HepG2 (cell line): ENCODE measurements at regions not wholly inside any gene's neighbourhood (a gene's known extent, or its start where the extent isn't known, plus 50 kb on each side); places are given as distances from the start of the nearest gene placed in this dataset.

Experiments used
- BORCS8-MEF2B ChIP-seq: sonication (generic); formaldehyde crosslinking; IDR thresholded peaks from 2 replicates; pipeline ENCODE4 v1.8.0; 2022; ENCODE audit warnings: mild to moderate bottlenecking, missing genetic modification reagents
- CBX1 ChIP-seq: IDR thresholded peaks from one replicate; pipeline ENCODE4 v1.6.1; 2016; ENCODE audit warnings: antibody characterized with exemption, low read depth
- HDAC2 ChIP-seq: sonication (generic); formaldehyde crosslinking; IDR thresholded peaks from 2 replicates; pipeline ENCODE4 v1.4.0; 2020; ENCODE audit warnings: missing genetic modification reagents
- IRF1 ChIP-seq: sonication (generic); formaldehyde crosslinking; IDR thresholded peaks from 2 replicates; pipeline ENCODE4 v1.4.0; 2020; ENCODE audit warnings: low read depth, mild to moderate bottlenecking, missing genetic modification reagents
- KLF9 ChIP-seq: IDR thresholded peaks from 2 replicates; pipeline ENCODE4 v1.6.1; 2016; ENCODE audit warnings: low read depth
- MAZ ChIP-seq, 2 experiments: sonication (generic) in 1 of 2; formaldehyde crosslinking in 1 of 2; IDR thresholded peaks; 2 replicates each; pipeline versions ENCODE4 v1.5.0 to v1.6.1; 2012 to 2020; ENCODE audit warnings: low read depth in 2 of 2, mild to moderate bottlenecking in 2 of 2, borderline replicate concordance in 1 of 2, improper control_type of control experiment in 1 of 2, low read length in 1 of 2, missing genetic modification reagents in 1 of 2, moderate library complexity in 1 of 2
- NR2F1 ChIP-seq, 2 experiments: fragments of 450-650 bp in 1 of 2; formaldehyde crosslinking in 1 of 2; IDR thresholded peaks; 2 replicates each; pipeline versions ENCODE4 v1.5.0 to v1.6.1; 2016 to 2020; ENCODE audit warnings: mild to moderate bottlenecking in 1 of 2, missing compliant biosample characterization in 1 of 2, missing genetic modification reagents in 1 of 2, moderate library complexity in 1 of 2
- RELA ChIP-seq: sonication (generic); formaldehyde crosslinking; IDR thresholded peaks from 2 replicates; pipeline ENCODE4 v1.4.0; 2020; ENCODE audit warnings: missing genetic modification reagents
- SCMH1 ChIP-seq: sonication (generic); formaldehyde crosslinking; IDR thresholded peaks from 2 replicates; pipeline ENCODE4 v1.9.0; 2021; ENCODE audit warnings: missing genetic modification reagents, mild to moderate bottlenecking, borderline replicate concordance
- SMYD3 ChIP-seq: sonication (generic); formaldehyde crosslinking; IDR thresholded peaks from 2 replicates; pipeline ENCODE4 v1.8.1; 2023; ENCODE audit warnings: mild to moderate bottlenecking, missing genetic modification reagents
- SNAI1 ChIP-seq: sonication (generic); formaldehyde crosslinking; IDR thresholded peaks from 2 replicates; pipeline ENCODE4 v1.5.0; 2020; ENCODE audit warnings: mild to moderate bottlenecking, missing genetic modification reagents, borderline replicate concordance
- SOX5 ChIP-seq: IDR thresholded peaks from 2 replicates; pipeline ENCODE4 v1.6.1; 2016; ENCODE audit warnings: borderline replicate concordance
- ZFP62 ChIP-seq: sonication (generic); formaldehyde crosslinking; IDR thresholded peaks from 2 replicates; pipeline ENCODE4 v1.4.0; 2020; ENCODE audit warnings: missing genetic modification reagents
- ZFX ChIP-seq: sonication (generic); formaldehyde crosslinking; IDR thresholded peaks from 2 replicates; pipeline ENCODE4 v1.4.0; 2020; ENCODE audit warnings: mild to moderate bottlenecking, low read depth, missing genetic modification reagents, moderate library complexity
- ZNF124 ChIP-seq: sonication (generic); formaldehyde crosslinking; IDR thresholded peaks from 2 replicates; pipeline ENCODE4 v1.4.0; 2020; ENCODE audit warnings: missing genetic modification reagents
- ZNF205 ChIP-seq: IDR thresholded peaks from 2 replicates; pipeline ENCODE4 v1.6.1; 2018; ENCODE audit warnings: missing biosample characterization, missing genetic modification reagents
- ZNF501 ChIP-seq: sonication (generic); formaldehyde crosslinking; IDR thresholded peaks from 2 replicates; pipeline ENCODE4 v1.5.1; 2020; ENCODE audit warnings: mild to moderate bottlenecking, moderate library complexity, missing genetic modification reagents
- ZNF580 ChIP-seq: IDR thresholded peaks from 2 replicates; pipeline ENCODE4 v1.6.1; 2016; ENCODE audit warnings: low read depth, borderline replicate concordance
- ZNF781 ChIP-seq: sonication (generic); formaldehyde crosslinking; IDR thresholded peaks from 2 replicates; pipeline ENCODE4 v1.5.1; 2020; ENCODE audit warnings: borderline replicate concordance, mild to moderate bottlenecking, missing genetic modification reagents; ENCODE audit errors: not compliant biosample characterization
- TF ChIP-seq, protein P1 (sequence below): sonication (generic); formaldehyde crosslinking; IDR thresholded peaks from 2 replicates; pipeline ENCODE4 v1.5.1; 2020; ENCODE audit warnings: mild to moderate bottlenecking, missing genetic modification reagents, moderate library complexity
- TF ChIP-seq, protein P2 (sequence below): sonication (generic); formaldehyde crosslinking; IDR thresholded peaks from 2 replicates; pipeline ENCODE4 v1.4.0; 2020; ENCODE audit warnings: mild to moderate bottlenecking, missing genetic modification reagents
- TF ChIP-seq, protein P3 (sequence below): sonication (generic); formaldehyde crosslinking; IDR thresholded peaks from 2 replicates; pipeline ENCODE4 v1.4.0; 2020; ENCODE audit warnings: missing genetic modification reagents
- TF ChIP-seq, protein P4 (sequence below): IDR thresholded peaks from 2 replicates; pipeline ENCODE4 v1.6.1; 2016; ENCODE audit warnings: missing compliant biosample characterization, missing genetic modification reagents, borderline replicate concordance

- TF ChIP-seq SNAI1 (CRISPR knock-in tag): no peak
- TF ChIP-seq ZFP62: no peak
- TF ChIP-seq IRF1 (CRISPR knock-in tag): no peak
- TF ChIP-seq, protein P1, sequence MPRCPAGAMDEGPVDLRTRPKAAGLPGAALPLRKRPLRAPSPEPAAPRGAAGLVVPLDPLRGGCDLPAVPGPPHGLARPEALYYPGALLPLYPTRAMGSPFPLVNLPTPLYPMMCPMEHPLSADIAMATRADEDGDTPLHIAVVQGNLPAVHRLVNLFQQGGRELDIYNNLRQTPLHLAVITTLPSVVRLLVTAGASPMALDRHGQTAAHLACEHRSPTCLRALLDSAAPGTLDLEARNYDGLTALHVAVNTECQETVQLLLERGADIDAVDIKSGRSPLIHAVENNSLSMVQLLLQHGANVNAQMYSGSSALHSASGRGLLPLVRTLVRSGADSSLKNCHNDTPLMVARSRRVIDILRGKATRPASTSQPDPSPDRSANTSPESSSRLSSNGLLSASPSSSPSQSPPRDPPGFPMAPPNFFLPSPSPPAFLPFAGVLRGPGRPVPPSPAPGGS (CRISPR knock-in tag): peak; percentile 100
- TF ChIP-seq ZNF580: no peak
- peak; percentile 38 for TF ChIP-seq CBX1
- peak; percentile 24; the same call in 1 of the 2 replicates for TF ChIP-seq ZNF205
- 0 out of 2 replicates have a peak, but pooled peaks have one; percentile 58 for TF ChIP-seq BORCS8-MEF2B (CRISPR knock-in tag)
- peak; percentile 72 for TF ChIP-seq ZFX
- TF ChIP-seq KLF9: no peak
- no peak for TF ChIP-seq MAZ (IDR thresholded peaks at IDR 0.05; ENCODE audit: borderline replicate concordance, low read depth, low read length)
- TF ChIP-seq MAZ (CRISPR knock-in tag; IDR thresholded peaks at IDR 0.05; ENCODE audit: low read depth): 0 out of 2 replicates have a peak, but pooled peaks have one; percentile 33
- peak; percentile 78 for TF ChIP-seq HDAC2
- peak; percentile 69; the same call in 1 of the 2 replicates for TF ChIP-seq ZNF501 (CRISPR knock-in tag)
- TF ChIP-seq, protein P2, sequence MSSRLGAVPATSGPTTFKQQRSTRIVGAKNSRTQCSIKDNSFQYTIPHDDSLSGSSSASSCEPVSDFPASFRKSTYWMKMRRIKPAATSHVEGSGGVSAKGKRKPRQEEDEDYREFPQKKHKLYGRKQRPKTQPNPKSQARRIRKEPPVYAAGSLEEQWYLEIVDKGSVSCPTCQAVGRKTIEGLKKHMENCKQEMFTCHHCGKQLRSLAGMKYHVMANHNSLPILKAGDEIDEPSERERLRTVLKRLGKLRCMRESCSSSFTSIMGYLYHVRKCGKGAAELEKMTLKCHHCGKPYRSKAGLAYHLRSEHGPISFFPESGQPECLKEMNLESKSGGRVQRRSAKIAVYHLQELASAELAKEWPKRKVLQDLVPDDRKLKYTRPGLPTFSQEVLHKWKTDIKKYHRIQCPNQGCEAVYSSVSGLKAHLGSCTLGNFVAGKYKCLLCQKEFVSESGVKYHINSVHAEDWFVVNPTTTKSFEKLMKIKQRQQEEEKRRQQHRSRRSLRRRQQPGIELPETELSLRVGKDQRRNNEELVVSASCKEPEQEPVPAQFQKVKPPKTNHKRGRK (CRISPR knock-in tag): no peak
- TF ChIP-seq, protein P3, sequence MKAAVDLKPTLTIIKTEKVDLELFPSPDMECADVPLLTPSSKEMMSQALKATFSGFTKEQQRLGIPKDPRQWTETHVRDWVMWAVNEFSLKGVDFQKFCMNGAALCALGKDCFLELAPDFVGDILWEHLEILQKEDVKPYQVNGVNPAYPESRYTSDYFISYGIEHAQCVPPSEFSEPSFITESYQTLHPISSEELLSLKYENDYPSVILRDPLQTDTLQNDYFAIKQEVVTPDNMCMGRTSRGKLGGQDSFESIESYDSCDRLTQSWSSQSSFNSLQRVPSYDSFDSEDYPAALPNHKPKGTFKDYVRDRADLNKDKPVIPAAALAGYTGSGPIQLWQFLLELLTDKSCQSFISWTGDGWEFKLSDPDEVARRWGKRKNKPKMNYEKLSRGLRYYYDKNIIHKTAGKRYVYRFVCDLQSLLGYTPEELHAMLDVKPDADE (CRISPR knock-in tag): no peak
- no peak for TF ChIP-seq SCMH1 (CRISPR knock-in tag)
- TF ChIP-seq ZNF124 (CRISPR knock-in tag): 0 out of 2 replicates have a peak, but pooled peaks have one; percentile 44
- TF ChIP-seq SMYD3 (CRISPR knock-in tag): peak; percentile 91
- TF ChIP-seq SOX5 (CRISPR knock-in tag): peak; percentile 93
- no peak for TF ChIP-seq ZNF781
- peak; percentile 99 for TF ChIP-seq RELA (CRISPR knock-in tag)
- TF ChIP-seq NR2F1 (CRISPR knock-in tag; IDR thresholded peaks at IDR 0.05): peak in 1 of 2 experiments; percentile 60; a peak in 1 of 4 replicates
- TF ChIP-seq, protein P4, sequence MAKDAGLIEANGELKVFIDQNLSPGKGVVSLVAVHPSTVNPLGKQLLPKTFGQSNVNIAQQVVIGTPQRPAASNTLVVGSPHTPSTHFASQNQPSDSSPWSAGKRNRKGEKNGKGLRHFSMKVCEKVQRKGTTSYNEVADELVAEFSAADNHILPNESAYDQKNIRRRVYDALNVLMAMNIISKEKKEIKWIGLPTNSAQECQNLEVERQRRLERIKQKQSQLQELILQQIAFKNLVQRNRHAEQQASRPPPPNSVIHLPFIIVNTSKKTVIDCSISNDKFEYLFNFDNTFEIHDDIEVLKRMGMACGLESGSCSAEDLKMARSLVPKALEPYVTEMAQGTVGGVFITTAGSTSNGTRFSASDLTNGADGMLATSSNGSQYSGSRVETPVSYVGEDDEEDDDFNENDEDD: peak; percentile 53; the same call in 1 of the 2 replicates
These were observed 159.3 kb upstream of the TNFAIP3 start (continued) for GRCh38 chr6:137707590-137708360.
